GM12878 (cell line): ENCODE measurements at regions not wholly inside any gene's neighbourhood (a gene's known extent, or its start where the extent isn't known, plus 50 kb on each side); places are given as distances from the start of the nearest gene placed in this dataset.

Experiments used
- ATAC-seq: fragments of 200-7000 bp; cut with Tn5 transposase; 3 replicates; pipeline ENCODE4 v1.9.1; 2020; ENCODE audit warnings: mild to moderate bottlenecking, moderate library complexity
- BruUV-seq: library from RNA; stranded (reverse); fragments of 400-500 nt; replicated peaks from 2 replicates; lab custom pipeline; 2021; lab: Mats Ljungman, UMichigan
- CTCF ChIA-PET: fragments of 300-600 bp; sonication (Branson Sonifier 250); formaldehyde crosslinking; extraction: SDS; loops from one replicate; lab custom pipeline; 2021; ENCODE audit warnings: inconsistent platforms; lab: Yijun Ruan, JAX
- POLR2A ChIA-PET: fragments of 350-600 bp; formaldehyde crosslinking; extraction: SDS; loops from one replicate; lab custom pipeline; 2021; ENCODE audit warnings: inconsistent platforms; lab: Charles Lee
- RAD21 ChIA-PET: fragments of 300-600 bp; sonication (Branson Sonifier 250); formaldehyde crosslinking; loops from one replicate; lab custom pipeline; 2023; ENCODE audit warnings: antibody characterized with exemption; ENCODE audit not compliant: unreplicated experiment; lab: Charles Lee
- SMC1A ChIA-PET: fragments of 300-600 bp; sonication (Branson Sonifier 250); formaldehyde crosslinking; loops from one replicate; lab custom pipeline; 2023; ENCODE audit not compliant: unreplicated experiment, uncharacterized antibody; lab: Charles Lee
- DNase-seq: peaks from one replicate; pipeline ENCODE4 v3.0.0-alpha.2; 2011; ENCODE audit warnings: low read depth, low spot score
- FAIRE-seq: peaks from 3 replicates; lab custom pipeline; 2011; peaks lifted over from hg19 to GRCh38; lab: Jason Lieb, UNC
- H2AFZ ChIP-seq: 2 replicates; pipeline ENCODE4 v1.6.0; 2011; ENCODE audit warnings: low read depth, low read length, control low read depth; ENCODE audit not compliant: control insufficient read depth
- H3K27ac ChIP-seq: 2 replicates; pipeline ENCODE4 v1.5.1; 2011; ENCODE audit warnings: control low read depth; ENCODE audit not compliant: control insufficient read depth, insufficient read depth
- H3K27me3 ChIP-seq, 2 experiments: replicated peaks in 1 of 2; 2 replicates each; pipeline versions ENCODE4 v1.6.0 to v1.6.1; 2011; ENCODE audit warnings: low read length in 1 of 2; ENCODE audit not compliant: control insufficient read depth in 2 of 2, insufficient read depth in 2 of 2
- H3K36me3 ChIP-seq, 2 experiments: 2 replicates each; pipeline ENCODE4 v1.5.1; 2011; ENCODE audit warnings: low read length in 1 of 2; ENCODE audit not compliant: control insufficient read depth in 2 of 2, insufficient read depth in 2 of 2
- H3K4me1 ChIP-seq: 2 replicates; pipeline ENCODE4 v1.6.1; 2011; ENCODE audit warnings: mild to moderate bottlenecking, low read length, moderate library complexity, mixed read lengths; ENCODE audit not compliant: control insufficient read depth, insufficient read depth
- H3K4me2 ChIP-seq: 2 replicates; pipeline ENCODE4 v1.6.0; 2011; ENCODE audit warnings: control low read depth; ENCODE audit not compliant: control insufficient read depth, insufficient read depth
- H3K4me3 ChIP-seq: fragments of 200-600 bp; sonication (generic); 2 replicates; pipeline ENCODE4 v1.5.1; 2016
- H3K79me2 ChIP-seq: 2 replicates; pipeline ENCODE4 v1.6.0; 2011; ENCODE audit warnings: low read length; ENCODE audit not compliant: control insufficient read depth, insufficient read depth
- H3K9ac ChIP-seq: 2 replicates; pipeline ENCODE4 v1.8.0; 2011; ENCODE audit warnings: low read length, control low read depth, mixed read lengths; ENCODE audit not compliant: control insufficient read depth, insufficient read depth
- H3K9me3 ChIP-seq: replicated peaks from 3 replicates; pipeline ENCODE4 v1.5.1; 2011; ENCODE audit warnings: mild to moderate bottlenecking, low read length; ENCODE audit not compliant: control insufficient read depth, insufficient read depth
- H4K20me1 ChIP-seq: 2 replicates; pipeline ENCODE4 v1.6.0; 2011; ENCODE audit not compliant: control insufficient read depth, insufficient read depth
- FOS ChIP-seq: IDR thresholded peaks from 3 replicates; pipeline ENCODE4 v1.6.1; 2011; ENCODE audit warnings: borderline replicate concordance; ENCODE audit not compliant: insufficient read length; ENCODE audit errors: extremely low read depth
- SPI1 ChIP-seq: IDR thresholded peaks from 2 replicates; pipeline ENCODE4 v1.6.1; 2011; ENCODE audit warnings: low read depth, mild to moderate bottlenecking, low read length, moderate library complexity, borderline replicate concordance; ENCODE audit not compliant: insufficient read depth
- WGBS: methylation state at CpG from one replicate; pipeline ENCODE4 v1.1.6; 2016; ENCODE audit warnings: low lambda C conversion rate; ENCODE audit not compliant: insufficient replicate concordance, insufficient coverage; ENCODE audit errors: missing lambda C conversion rate; 5-methylcytosine and 5-hydroxymethylcytosine counted together
- in situ Hi-C: fragments of 300-500 bp; cut with MboI; formaldehyde crosslinking; loops from 9 replicates; pipeline ENCODE4 v1.14.3; 2018; ENCODE audit warnings: mixed read lengths
- intact Hi-C: fragments of 100-400 bp; cut with micrococcal nuclease; formaldehyde crosslinking; loops from one replicate; pipeline ENCODE4 v1.14.2; 2022; ENCODE audit not compliant: unreplicated experiment
- TF ChIP-seq, protein P1 (sequence below): fragments of 150-350 bp; IDR thresholded peaks from 2 replicates; pipeline ENCODE4 v1.6.1; 2016; ENCODE audit warnings: low read depth, low read length

DNA sequence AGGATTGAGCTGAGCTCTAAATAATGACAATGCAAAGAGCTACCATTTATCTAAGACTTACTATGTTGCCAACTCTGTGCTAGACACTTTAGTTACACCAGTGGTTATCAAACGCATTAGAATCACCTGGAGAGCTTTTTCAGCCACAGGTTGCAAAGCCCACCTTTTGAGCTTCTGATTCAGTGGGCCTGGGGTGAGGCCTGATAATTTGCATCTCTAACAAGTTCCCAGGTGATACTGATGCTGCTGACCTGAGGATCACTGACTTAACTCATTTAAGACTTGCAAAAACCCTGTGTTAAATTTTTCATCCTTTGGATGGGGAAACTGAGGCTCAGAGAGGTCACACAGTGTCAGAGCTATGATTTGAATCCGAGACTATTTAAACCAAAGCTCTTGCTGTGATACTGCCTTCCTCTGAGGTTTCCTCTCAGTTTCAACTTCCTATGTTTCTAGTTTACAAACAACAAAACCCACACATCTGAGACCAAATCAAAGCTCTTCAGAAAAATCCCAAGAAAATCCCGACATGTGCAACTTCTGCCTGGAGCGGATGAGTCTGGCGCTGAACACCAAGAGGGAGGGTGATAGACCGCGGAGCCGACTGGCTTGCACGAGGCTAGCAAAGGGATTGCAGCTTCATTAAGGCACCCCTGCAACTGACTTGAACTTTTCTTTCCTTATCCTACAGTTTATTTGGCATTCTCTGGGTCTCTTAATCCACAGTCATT lies 124.9 kb downstream of the CYP26A1 start (continued):
- TF ChIP-seq, protein P1, sequence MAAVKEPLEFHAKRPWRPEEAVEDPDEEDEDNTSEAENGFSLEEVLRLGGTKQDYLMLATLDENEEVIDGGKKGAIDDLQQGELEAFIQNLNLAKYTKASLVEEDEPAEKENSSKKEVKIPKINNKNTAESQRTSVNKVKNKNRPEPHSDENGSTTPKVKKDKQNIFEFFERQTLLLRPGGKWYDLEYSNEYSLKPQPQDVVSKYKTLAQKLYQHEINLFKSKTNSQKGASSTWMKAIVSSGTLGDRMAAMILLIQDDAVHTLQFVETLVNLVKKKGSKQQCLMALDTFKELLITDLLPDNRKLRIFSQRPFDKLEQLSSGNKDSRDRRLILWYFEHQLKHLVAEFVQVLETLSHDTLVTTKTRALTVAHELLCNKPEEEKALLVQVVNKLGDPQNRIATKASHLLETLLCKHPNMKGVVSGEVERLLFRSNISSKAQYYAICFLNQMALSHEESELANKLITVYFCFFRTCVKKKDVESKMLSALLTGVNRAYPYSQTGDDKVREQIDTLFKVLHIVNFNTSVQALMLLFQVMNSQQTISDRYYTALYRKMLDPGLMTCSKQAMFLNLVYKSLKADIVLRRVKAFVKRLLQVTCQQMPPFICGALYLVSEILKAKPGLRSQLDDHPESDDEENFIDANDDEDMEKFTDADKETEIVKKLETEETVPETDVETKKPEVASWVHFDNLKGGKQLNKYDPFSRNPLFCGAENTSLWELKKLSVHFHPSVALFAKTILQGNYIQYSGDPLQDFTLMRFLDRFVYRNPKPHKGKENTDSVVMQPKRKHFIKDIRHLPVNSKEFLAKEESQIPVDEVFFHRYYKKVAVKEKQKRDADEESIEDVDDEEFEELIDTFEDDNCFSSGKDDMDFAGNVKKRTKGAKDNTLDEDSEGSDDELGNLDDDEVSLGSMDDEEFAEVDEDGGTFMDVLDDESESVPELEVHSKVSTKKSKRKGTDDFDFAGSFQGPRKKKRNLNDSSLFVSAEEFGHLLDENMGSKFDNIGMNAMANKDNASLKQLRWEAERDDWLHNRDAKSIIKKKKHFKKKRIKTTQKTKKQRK, result no peak
- TF ChIP-seq, all 136 proteins: peak for 0

DNA sequence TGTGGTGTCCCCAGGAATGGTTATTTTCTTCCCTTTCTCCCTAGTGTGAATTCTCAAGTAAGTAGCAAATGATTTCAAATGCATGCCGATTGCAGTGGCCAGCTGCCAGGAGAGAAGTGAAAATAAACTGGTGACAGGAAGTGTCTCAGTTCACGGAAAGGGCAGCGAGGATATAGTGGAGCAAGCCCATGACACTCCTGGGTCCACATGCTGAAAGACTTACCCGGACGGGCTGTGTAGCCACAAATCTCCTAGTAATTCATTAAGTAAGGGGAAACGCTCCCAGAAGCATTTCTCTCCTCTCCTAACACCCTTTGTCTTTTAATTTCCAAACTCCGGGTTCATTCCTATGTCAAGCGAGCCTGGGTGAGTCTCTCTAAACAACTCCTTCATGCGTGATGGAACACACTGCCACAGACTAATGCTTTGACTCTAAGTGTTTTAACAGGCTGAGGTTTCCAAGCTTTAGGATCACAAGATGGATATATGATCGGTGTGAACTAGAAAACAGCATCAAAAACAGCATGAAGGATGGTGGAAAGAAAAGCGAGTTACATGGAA lies 125.6 kb downstream of the CYP26A1 start:
- DNase-seq (no peak), FAIRE-seq (peak; percentile 31), ATAC-seq (peak; percentile 35; the same call in 1 of the 3 replicates)
- Histone ChIP-seq H3K4me1 (peaks cover 7% of the 10 kb centered on the region), H3K9me3 (no peaks in the 10 kb centered on the region), H3K36me3 (no peaks in the 10 kb centered on the region), H4K20me1 (no peaks in the 10 kb centered on the region), H3K27ac (no peak overlapping the region), H3K4me2 (no peak overlapping the region; the same call in 1 of the 2 replicates), H3K9ac (no peak overlapping the region), H3K27me3 (no peaks in the 10 kb centered on the region), H3K79me2 (no peaks in the 10 kb centered on the region), H2AFZ (no peak overlapping the region), H3K4me3 (peak overlapping the region; percentile 43; the same call in 1 of the 2 replicates)
- intact Hi-C loops (no loop called here), in situ Hi-C loops (no loop called here)
- no peak for TF ChIP-seq FOS
- peak; percentile 59 for TF ChIP-seq SPI1
- ChIA-PET RAD21 (no interaction called here), POLR2A (interaction anchor here (0.6 kb wide), 1 partner anchor 464 kb away, joined by 9 read pairs; no protein-coding TSS in a partner anchor), SMC1A (interaction anchor here (0.8 kb wide), 1 partner anchor 42 kb away, joined by 4 read pairs; no protein-coding TSS in a partner anchor), CTCF (no interaction called here)
- no TSS peak for BruUV-seq
- WGBS, result 43% methylated on average over 11 of the region's 11 CpGs
